ENCODE measurements at regions not wholly inside any gene's neighbourhood (a gene's known extent, or its start where the extent isn't known, plus 50 kb on each side); places are given as distances from the start of the nearest gene placed in this dataset.

DNA sequence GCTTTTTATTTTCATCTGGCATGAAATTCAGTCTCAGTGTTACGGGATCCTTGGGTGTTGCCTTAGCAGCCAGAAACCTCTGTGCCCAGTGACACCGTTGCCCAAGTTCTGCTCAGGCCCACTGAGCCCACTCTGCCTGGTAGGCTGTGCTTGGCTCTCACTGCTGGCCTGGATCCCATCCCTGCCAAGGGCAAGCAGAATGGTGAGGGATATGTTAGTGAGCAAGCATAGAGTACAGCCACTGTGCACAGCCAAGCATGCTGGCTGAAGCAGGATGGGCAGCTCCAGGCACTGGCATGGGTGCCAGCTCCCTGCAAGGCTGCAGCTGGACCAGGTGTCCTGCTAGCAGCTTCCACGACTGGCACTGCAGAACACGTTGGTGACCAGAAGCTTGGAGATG lies 194.7 kb upstream of the TFPI start:
- H3K9me3 ChIP-seq (ENCODE audit: low read length) = no peaks in the 10 kb centered on the region
- H3K4me2 ChIP-seq (ENCODE audit: low read length) = no peak overlapping the region
- no peaks in the 10 kb centered on the region for H3K79me2 ChIP-seq (ENCODE audit: low read length)
- no peaks in the 10 kb centered on the region for H3K36me3 ChIP-seq (ENCODE audit: low read depth, low read length)
- H3F3A ChIP-seq (ENCODE audit: low read length, unreplicated experiment) = no peaks in the 10 kb centered on the region
- ChIA-PET POLR2A (ENCODE audit: unreplicated experiment) (no interaction called here), CTCF (no interaction called here)
- H2AFZ ChIP-seq (ENCODE audit: low read length) = no peak overlapping the region
- BruUV-seq (replicated peaks) = no TSS peak
- H3K9me2 ChIP-seq (replicated peaks; ENCODE audit: low read length) = no peaks in the 10 kb centered on the region
- H3K4me1 ChIP-seq (ENCODE audit: insufficient read depth, low read length) = no peaks in the 10 kb centered on the region
- intact Hi-C loops (cut with micrococcal nuclease) = no loop called here
- H3K27me3 ChIP-seq (ENCODE audit: low read length) = no peaks in the 10 kb centered on the region
- H3K4me3 ChIP-seq (ENCODE audit: low read length) = no peak overlapping the region
- H3K9ac ChIP-seq (ENCODE audit: low read length) = no peak overlapping the region
- ATAC-seq = no peak
- H4K20me1 ChIP-seq (ENCODE audit: low read length) = no peaks in the 10 kb centered on the region
- DNase-seq = no peak
- TF ChIP-seq, protein P1, sequence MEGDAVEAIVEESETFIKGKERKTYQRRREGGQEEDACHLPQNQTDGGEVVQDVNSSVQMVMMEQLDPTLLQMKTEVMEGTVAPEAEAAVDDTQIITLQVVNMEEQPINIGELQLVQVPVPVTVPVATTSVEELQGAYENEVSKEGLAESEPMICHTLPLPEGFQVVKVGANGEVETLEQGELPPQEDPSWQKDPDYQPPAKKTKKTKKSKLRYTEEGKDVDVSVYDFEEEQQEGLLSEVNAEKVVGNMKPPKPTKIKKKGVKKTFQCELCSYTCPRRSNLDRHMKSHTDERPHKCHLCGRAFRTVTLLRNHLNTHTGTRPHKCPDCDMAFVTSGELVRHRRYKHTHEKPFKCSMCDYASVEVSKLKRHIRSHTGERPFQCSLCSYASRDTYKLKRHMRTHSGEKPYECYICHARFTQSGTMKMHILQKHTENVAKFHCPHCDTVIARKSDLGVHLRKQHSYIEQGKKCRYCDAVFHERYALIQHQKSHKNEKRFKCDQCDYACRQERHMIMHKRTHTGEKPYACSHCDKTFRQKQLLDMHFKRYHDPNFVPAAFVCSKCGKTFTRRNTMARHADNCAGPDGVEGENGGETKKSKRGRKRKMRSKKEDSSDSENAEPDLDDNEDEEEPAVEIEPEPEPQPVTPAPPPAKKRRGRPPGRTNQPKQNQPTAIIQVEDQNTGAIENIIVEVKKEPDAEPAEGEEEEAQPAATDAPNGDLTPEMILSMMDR (conservative IDR thresholded peaks at IDR 0.05; ENCODE audit: low read depth, low read length) = no peak
- TF ChIP-seq EZH2phosphoT487 (IDR thresholded peaks at IDR 0.05; ENCODE audit: borderline replicate concordance, low read length) (no peak), EZH2 (IDR thresholded peaks at IDR 0.05; ENCODE audit: low read length, unreplicated experiment) (no peak)
- H3K27ac ChIP-seq (ENCODE audit: low read length) = no peak overlapping the region

DNA sequence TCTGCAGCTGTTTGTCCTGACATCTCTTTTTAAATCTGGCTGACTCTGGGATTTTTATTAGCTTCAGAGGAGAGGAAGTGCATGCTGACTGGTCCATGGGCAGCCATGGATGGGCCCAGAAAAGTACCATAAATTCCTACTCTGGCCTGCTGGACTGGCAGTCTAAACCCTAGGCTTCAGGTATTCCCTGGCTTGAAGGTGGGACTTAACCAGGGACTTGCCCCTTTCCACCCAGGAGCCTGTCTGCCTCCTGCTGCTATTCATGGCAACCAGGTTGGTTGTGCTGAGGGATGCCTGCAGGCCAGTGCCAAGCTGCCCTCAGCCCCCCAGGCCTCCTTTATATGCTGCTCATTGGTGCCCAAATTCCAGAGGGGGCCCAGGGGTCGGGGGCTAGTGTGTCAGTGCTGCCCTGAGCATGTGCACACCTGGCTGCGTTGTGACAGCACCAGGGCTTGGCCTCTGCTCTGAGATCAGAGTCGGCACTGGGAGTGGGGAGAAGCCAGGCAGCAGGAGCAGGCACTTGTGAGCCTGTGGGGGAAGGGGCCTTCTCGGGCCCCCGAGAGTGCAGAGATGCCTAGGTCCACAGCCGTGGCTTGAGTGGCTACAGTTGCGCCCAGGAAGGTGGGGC lies 195.7 kb upstream of the TFPI start:
- ATAC-seq = no peak

DNA sequence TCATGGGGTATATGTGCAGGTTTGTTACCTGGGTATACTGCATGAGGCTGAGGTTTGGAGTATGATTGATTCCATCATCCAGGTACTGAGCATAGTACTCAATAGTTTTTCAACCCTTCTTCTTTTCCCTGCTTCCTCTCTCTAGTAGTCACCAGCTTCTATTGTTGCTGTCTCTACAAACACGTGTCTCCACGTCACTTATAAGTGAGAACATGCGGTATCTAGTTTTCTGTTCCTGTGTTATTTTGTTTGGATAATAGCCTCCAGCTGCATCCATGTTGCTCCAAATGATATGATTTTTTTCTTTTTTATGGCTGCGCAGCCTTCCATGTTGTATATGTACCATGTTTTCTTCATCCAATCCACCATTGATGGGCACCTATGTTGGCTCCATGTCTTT lies 214.8 kb upstream of the TFPI start:
- TF ChIP-seq, protein P1 (conservative IDR thresholded peaks at IDR 0.05; ENCODE audit: low read depth, low read length) = no peak
- TF ChIP-seq EZH2 (IDR thresholded peaks at IDR 0.05; ENCODE audit: low read length, unreplicated experiment) = no peak
- TF ChIP-seq EZH2phosphoT487 (IDR thresholded peaks at IDR 0.05; ENCODE audit: borderline replicate concordance, low read length) = no peak
- Histone ChIP-seq H3K27me3 (ENCODE audit: low read length) (no peaks in the 10 kb centered on the region), H3K4me3 (ENCODE audit: low read length) (no peak overlapping the region), H2AFZ (ENCODE audit: low read length) (no peak overlapping the region), H3K36me3 (ENCODE audit: low read depth, low read length) (no peaks in the 10 kb centered on the region), H3F3A (ENCODE audit: low read length, unreplicated experiment) (no peaks in the 10 kb centered on the region), H3K4me1 (ENCODE audit: insufficient read depth, low read length) (peaks cover 2% of the 10 kb centered on the region), H3K9me3 (ENCODE audit: low read length) (no peaks in the 10 kb centered on the region), H3K9ac (ENCODE audit: low read length) (no peak overlapping the region), H4K20me1 (ENCODE audit: low read length) (no peaks in the 10 kb centered on the region), H3K27ac (ENCODE audit: low read length) (no peak overlapping the region), H3K4me2 (ENCODE audit: low read length) (no peak overlapping the region), H3K79me2 (ENCODE audit: low read length) (no peaks in the 10 kb centered on the region), H3K9me2 (replicated peaks; ENCODE audit: low read length) (no peaks in the 10 kb centered on the region)
- ATAC-seq (no peak), DNase-seq (no peak)
- POLR2A ChIA-PET (ENCODE audit: unreplicated experiment) = no interaction called here
- BruUV-seq (replicated peaks) = no TSS peak
- intact Hi-C loops (cut with micrococcal nuclease) = no loop called here
- CTCF ChIA-PET = no interaction called here

More for the DNA sequence above, 195.7 kb upstream of the TFPI start:
- H3K27me3 ChIP-seq (ENCODE audit: low read length) = no peaks in the 10 kb centered on the region
- no peak overlapping the region for H3K4me2 ChIP-seq (ENCODE audit: low read length)
- no peaks in the 10 kb centered on the region for H3F3A ChIP-seq (ENCODE audit: low read length, unreplicated experiment)
- H3K36me3 ChIP-seq (ENCODE audit: low read depth, low read length) = no peaks in the 10 kb centered on the region
- H3K4me3 ChIP-seq (ENCODE audit: low read length) = no peak overlapping the region
- H3K9me2 ChIP-seq (replicated peaks; ENCODE audit: low read length) = no peaks in the 10 kb centered on the region
- no TSS peak for BruUV-seq (replicated peaks)
- TF ChIP-seq EZH2 (IDR thresholded peaks at IDR 0.05; ENCODE audit: low read length, unreplicated experiment) (no peak), EZH2phosphoT487 (IDR thresholded peaks at IDR 0.05; ENCODE audit: borderline replicate concordance, low read length) (no peak)
- TF ChIP-seq, protein P1 (conservative IDR thresholded peaks at IDR 0.05; ENCODE audit: low read depth, low read length) = no peak
- no peaks in the 10 kb centered on the region for H4K20me1 ChIP-seq (ENCODE audit: low read length)
- intact Hi-C loops (cut with micrococcal nuclease) = no loop called here
- POLR2A ChIA-PET (ENCODE audit: unreplicated experiment) = no interaction called here
- no peak for DNase-seq
- H2AFZ ChIP-seq (ENCODE audit: low read length) = no peak overlapping the region
- no peak overlapping the region for H3K27ac ChIP-seq (ENCODE audit: low read length)
- no peaks in the 10 kb centered on the region for H3K4me1 ChIP-seq (ENCODE audit: insufficient read depth, low read length)
- CTCF ChIA-PET = no interaction called here
- no peaks in the 10 kb centered on the region for H3K9me3 ChIP-seq (ENCODE audit: low read length)
- H3K9ac ChIP-seq (ENCODE audit: low read length) = no peak overlapping the region
- no peaks in the 10 kb centered on the region for H3K79me2 ChIP-seq (ENCODE audit: low read length)

All from PC-3 (cell line).